Mesodermal cell (in vitro differentiated cells): ENCODE measurements at regions not wholly inside any gene's neighbourhood (a gene's known extent, or its start where the extent isn't known, plus 50 kb on each side); places are given as distances from the start of the nearest gene placed in this dataset.

Experiments
- H3K27ac ChIP-seq: 2 replicates; pipeline ENCODE4 v1.7.0; 2013; ENCODE audit warnings: mild to moderate bottlenecking, low read depth, low read length, moderate library complexity; ENCODE audit not compliant: severe bottlenecking
- H3K36me3 ChIP-seq: 2 replicates; pipeline ENCODE4 v1.7.1; 2013; ENCODE audit warnings: mild to moderate bottlenecking, low read length, moderate library complexity; ENCODE audit not compliant: control insufficient read depth, insufficient read depth
- H3K4me1 ChIP-seq: one replicate; pipeline ENCODE4 v1.7.1; 2013; ENCODE audit warnings: mild to moderate bottlenecking, low read length; ENCODE audit not compliant: insufficient read depth, control insufficient read depth, poor library complexity, severe bottlenecking
- H3K4me3 ChIP-seq: 2 replicates; pipeline ENCODE4 v1.7.0; 2013; ENCODE audit warnings: low read length, control low read depth, mild to moderate bottlenecking; ENCODE audit not compliant: insufficient read depth, poor library complexity, severe bottlenecking; ENCODE audit errors: extremely low read depth
- H3K9me3 ChIP-seq: 2 replicates; pipeline ENCODE4 v1.7.1; 2013; ENCODE audit warnings: mild to moderate bottlenecking, low read length, moderate library complexity; ENCODE audit not compliant: control insufficient read depth
- WGBS, 2 experiments: methylation state at CpG; one replicate each; pipeline ENCODE4 v1.1.5; 2013; ENCODE audit warnings: missing lambda C conversion rate in 2 of 2; ENCODE audit not compliant: insufficient coverage in 2 of 2; 5-methylcytosine and 5-hydroxymethylcytosine counted together

DNA sequence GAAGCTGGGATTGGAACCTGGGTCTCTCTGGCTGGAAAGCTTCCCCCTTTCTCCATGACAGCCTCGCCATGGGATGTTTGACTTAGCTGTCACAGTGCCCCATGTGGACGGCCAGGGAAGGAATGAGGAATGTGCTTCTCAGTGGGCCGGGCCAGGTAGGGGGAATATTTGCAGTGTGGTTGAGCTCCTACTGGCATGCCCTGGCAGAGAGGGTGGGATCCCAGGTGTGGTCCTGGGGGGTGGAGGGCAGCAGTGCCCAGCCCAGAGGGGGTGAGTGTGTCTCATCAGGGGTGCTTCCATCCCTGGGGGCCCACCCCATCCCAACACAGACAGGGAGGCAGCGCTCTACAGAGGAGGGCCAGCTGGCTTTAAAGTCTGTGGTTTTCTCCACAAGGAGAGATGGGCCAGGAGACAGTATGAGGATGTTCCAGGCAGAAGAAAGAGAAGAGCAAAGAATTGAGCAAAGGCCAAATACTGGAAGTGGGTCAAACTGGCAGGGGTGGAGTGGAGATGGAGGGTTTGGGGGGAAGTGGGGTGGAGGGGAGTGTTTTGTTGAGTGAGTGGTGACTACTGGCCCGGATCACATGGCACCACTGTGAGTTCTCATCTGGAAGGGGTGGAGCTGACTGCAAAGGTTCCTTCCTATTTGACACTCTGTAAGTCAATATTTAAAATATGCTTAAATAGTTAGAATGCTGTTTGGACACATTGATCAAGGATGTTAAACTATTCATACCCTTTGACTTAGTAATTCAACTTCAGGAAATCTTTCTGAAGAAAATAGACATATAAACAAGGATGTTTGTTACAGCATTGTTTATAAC lies 94.0 kb downstream of the MYCN start:
- H3K4me1 ChIP-seq = no peaks in the 10 kb centered on the region
- no peaks in the 10 kb centered on the region for H3K9me3 ChIP-seq
- WGBS, 2 experiments = 42% methylated on average over 2 of the region's 5 CpGs; no CpG with 5 or more reads in 1 of the 2 experiments
- no peak overlapping the region for H3K4me3 ChIP-seq
- H3K36me3 ChIP-seq = no peaks in the 10 kb centered on the region
- H3K27ac ChIP-seq = no peak overlapping the region

DNA sequence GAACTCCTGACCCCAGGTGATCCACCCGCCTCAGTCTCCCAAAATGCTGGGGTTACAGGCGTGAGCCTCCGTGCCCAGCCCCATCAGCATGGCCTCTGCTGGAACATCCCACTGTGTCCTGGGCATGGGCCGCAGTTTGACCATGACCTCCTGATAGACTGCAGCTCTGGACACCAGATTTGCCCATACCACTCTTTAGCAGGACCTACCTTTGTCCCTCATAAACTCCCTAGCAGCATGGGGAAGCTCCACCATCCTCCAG lies 92.6 kb downstream of the MYCN start:
- Histone ChIP-seq H3K4me3 (no peak overlapping the region), H3K36me3 (no peaks in the 10 kb centered on the region), H3K9me3 (no peaks in the 10 kb centered on the region), H3K4me1 (no peaks in the 10 kb centered on the region), H3K27ac (no peak overlapping the region)
- WGBS, 2 experiments = 97 to 98% methylated on average over 4 of the region's 4 CpGs

DNA sequence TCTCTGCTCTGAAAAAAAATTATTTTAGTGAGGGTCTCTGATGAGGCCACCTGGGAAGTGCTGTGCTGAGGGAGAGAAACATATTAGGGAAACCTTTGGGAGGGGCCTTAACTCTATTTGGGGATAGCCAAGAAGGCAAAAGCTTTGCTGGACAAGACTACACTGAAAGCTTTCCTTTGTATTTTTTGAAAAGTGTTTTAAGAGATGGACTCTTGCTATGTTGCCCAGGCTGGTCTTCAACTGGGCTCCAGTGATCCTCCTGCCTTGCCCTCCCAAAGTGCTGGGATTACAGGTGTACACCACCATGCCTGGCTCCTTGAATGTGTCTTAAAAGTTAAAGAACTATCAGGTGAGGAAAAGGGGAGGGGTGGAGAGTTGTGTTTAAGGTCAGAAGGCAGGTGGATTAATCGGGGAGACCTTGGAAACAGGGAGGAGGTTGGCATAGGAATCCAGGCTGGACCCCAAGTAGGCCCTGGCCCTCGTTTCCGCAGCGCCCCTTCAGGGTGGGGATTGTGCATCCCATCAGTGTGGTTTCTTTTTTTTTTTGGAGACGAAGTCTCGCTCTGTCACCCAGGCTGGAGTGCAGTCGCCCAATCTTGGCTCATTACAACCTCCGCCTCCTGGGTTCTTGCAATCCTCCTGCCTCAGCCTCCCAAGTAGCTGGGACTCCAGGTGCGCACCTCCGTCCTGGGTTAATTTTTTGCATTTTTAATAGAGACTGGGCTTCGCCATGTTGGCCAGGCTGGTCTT lies 92.1 kb downstream of the MYCN start:
- Histone ChIP-seq H3K27ac (no peak overlapping the region), H3K9me3 (no peaks in the 10 kb centered on the region), H3K4me3 (no peak overlapping the region), H3K4me1 (no peaks in the 10 kb centered on the region), H3K36me3 (no peaks in the 10 kb centered on the region)
- WGBS, 2 experiments = 82 to 98% methylated on average over 9 to 10 of the region's 11 CpGs

DNA sequence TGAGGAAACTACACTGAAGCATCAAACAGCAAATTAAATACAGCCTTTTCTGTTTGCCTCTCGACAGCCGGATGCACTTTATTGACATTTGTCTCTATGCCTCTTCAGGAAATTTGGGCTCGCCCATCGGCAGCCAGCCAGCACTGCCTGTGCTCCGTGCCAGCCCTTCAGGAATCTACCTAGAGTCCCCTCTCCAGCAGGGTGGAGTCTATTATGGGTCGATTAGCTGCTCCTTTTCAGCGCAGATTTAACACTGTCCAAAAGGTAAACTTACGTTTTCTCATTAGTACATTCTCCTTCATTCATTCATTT lies 91.5 kb downstream of the MYCN start:
- no peaks in the 10 kb centered on the region for H3K36me3 ChIP-seq
- no peaks in the 10 kb centered on the region for H3K4me1 ChIP-seq
- no peak overlapping the region for H3K4me3 ChIP-seq
- H3K27ac ChIP-seq = no peak overlapping the region
- H3K9me3 ChIP-seq = no peaks in the 10 kb centered on the region
- WGBS, 2 experiments = 92 to 96% methylated on average over 8 of the region's 8 CpGs

DNA sequence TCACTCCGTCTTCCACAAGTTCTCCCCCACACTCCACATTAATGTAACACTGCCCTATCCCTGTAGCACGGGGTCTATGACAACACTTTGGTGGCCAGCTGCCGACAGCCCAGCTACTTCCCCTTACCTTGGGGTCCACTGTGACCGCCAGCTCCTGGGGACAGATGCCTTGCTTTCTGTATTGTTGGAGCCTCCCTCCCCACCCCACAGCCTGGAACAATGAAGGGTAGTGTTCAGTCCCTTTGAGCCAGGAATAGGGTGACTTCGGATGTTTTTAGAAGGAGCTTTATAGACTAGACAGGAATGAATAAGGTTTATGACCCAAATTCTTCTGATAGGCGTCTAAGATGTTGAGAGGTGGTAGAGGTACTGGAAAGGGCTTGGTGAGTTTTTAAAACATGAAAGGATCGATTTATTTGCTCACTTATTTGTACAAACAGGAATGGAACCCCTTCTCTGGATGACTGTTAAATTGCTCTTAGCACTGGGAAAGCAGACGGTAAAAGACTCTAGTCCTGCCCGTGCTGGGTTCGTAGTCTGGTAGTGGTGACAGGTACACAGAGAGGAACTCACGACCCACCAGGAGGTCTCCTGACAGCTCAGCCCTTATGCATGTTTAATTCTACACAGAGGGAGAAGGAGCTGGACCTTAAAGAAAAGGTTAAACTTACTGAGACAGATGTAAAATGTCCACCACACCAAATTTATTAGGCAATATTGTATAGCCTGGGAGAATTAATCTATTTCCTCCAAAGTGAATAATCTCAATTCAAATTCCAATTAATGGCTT lies 90.9 kb downstream of the MYCN start:
- H3K4me3 ChIP-seq = no peak overlapping the region
- no peaks in the 10 kb centered on the region for H3K4me1 ChIP-seq
- no peaks in the 10 kb centered on the region for H3K9me3 ChIP-seq
- no peaks in the 10 kb centered on the region for H3K36me3 ChIP-seq
- H3K27ac ChIP-seq = no peak overlapping the region
- 68 to 75% methylated on average over 8 to 9 of the region's 11 CpGs for WGBS, 2 experiments

DNA sequence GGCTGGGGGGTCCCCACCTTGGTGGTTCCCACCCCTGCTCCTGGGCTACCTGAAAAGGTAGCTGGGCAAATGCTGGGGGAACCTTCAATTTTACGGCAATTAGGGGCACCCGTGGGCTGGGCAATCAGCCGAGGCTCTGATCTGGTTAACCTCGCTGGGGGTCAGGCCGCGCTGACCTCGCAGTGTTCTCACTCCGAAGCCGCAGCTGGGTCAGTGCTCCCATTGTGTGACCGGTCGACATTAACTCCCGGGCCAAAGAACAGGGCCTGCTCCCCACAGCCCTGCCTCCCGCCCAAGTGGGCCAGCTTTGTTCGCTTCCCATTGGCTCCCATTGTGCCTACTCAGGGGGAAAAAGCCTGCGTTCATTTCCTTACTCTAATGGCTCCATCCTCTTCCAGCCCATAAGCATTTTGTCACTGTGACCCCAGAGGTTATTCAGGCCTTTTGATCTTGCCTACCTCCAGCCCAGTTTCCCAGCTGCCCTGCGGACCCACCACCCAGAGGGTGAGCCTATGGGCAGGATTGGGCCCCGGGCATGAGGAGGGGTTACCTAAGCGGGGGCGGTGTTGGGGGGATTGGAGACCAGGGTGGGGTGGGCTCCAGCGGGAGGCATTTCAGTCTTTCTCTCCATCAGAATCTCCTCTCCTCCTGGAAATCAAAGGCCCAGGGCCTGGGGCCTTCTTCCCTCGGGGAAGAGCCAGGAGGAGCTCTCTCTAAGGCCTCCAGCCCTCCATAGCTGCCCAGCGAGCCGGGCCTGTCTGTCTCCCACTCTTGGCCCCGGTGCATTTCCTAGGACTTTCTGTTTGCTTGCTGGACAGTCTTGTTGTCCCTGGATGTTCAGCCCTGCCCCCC lies 90.1 kb downstream of the MYCN start:
- no peak overlapping the region for H3K27ac ChIP-seq
- 81 to 88% methylated on average over 18 to 19 of the region's 24 CpGs for WGBS, 2 experiments

DNA sequence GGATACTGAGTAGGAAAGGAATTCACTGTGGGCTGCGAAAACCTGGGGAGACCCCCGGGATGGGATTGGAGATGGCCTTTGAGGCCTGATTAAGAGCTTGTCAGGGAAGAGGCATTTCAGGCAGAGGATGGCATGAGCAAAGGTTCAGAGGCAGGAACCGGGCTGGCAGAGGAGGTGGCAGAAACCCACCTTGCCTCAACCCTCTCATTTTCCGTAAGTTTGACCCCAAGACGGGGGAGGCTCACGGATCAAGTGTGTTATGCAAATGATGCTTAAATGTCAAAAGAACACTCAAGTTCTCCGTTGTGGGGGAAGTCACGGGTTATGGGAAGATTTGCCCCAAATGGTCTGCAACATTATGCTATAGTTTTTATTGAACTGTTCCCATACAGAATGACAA lies 88.3 kb downstream of the MYCN start:
- WGBS, 2 experiments = 82 to 94% methylated on average over 3 to 5 of the region's 8 CpGs
- Histone ChIP-seq H3K27ac (no peak overlapping the region), H3K36me3 (no peaks in the 10 kb centered on the region), H3K9me3 (no peaks in the 10 kb centered on the region), H3K4me1 (no peaks in the 10 kb centered on the region), H3K4me3 (no peak overlapping the region)

More for the DNA sequence above, 90.1 kb downstream of the MYCN start:
- Histone ChIP-seq H3K4me3 (no peak overlapping the region), H3K4me1 (no peaks in the 10 kb centered on the region), H3K9me3 (no peaks in the 10 kb centered on the region), H3K36me3 (no peaks in the 10 kb centered on the region)

DNA sequence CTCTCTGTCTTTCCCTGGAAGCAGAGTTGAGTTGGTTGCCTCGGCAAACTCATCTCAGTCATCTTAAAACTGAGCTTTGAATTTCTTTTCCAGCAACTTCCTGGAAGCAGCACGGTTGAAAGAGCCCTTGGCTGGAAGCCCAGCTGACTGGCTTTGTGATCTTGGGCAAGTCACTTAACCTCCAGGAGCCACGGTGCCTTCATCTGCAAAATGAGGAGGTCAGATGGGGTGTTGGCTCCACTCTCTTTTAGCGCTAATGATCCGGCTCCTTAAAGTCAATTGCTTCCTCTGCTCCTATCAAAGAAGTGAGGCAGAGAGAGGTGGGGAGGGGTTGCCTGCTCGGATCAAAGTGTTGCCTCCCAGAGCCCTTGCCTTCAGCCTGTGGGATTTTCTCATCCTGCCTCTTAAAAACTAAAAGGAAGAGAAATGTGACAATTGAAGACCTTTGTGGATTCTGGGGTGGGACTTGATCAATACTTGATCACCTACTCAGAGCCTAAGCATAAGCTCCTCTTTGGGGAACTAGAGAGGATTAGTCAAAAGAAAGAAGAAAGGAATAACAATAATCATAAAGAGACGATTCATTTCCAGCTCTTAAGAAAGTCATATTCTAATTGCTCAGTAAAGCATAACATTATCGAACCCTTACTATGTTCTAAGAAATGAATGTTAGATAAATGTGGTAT lies 86.6 kb downstream of the MYCN start:
- no peak overlapping the region for H3K4me3 ChIP-seq
- no peaks in the 10 kb centered on the region for H3K9me3 ChIP-seq
- no peaks in the 10 kb centered on the region for H3K4me1 ChIP-seq
- 46 to 100% methylated on average over 1 to 5 of the region's 8 CpGs for WGBS, 2 experiments
- H3K36me3 ChIP-seq = no peaks in the 10 kb centered on the region
- H3K27ac ChIP-seq = no peak overlapping the region

DNA sequence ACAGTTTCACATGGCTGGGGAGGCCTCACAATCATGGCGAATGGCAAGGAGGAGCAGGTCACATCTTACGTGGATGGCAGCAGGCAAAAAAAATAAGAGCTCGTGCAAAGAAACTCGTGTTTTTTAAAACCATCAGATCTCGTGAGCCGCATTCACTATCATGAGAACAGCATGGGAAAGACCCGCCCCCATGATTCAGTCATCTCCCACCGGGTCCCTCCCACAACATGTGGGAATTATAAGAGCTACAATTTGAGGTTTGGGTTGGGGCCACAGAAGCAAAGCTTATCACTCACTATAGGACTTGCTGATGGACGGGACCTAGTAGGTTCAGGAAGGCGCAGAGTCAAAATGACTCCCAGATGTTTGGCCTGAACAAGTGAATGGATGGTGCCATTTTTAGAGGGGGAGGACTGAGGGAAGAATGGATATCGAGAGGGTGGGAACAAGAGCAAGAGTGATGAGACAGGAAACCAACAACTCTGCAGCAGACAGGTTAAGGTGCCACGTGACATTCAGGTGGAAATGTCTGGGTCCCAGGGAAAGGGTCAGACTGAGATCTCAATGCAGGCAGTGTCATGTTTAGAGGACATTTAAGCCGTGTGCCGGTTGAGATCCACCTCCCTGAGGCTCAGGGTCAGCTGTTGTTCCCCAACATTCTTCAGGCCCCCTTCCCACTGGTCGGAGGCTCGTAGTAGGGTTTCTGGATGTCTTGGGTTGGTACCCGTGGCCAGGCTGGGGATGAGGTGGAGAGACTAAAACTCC lies 85.7 kb downstream of the MYCN start:
- Histone ChIP-seq H3K4me3 (no peak overlapping the region), H3K36me3 (no peaks in the 10 kb centered on the region), H3K9me3 (no peaks in the 10 kb centered on the region), H3K4me1 (no peaks in the 10 kb centered on the region), H3K27ac (no peak overlapping the region)
- 92 to 96% methylated on average over 13 to 16 of the region's 17 CpGs for WGBS, 2 experiments
